Activated T-cell treated with anti-CD3 and anti-CD28 coated beads for 24 hours (primary cell): ENCODE measurements at regions not wholly inside any gene's neighbourhood (a gene's known extent, or its start where the extent isn't known, plus 50 kb on each side); places are given as distances from the start of the nearest gene placed in this dataset.

ENCODE experiments used
- DNase-seq: peaks from one replicate; pipeline ENCODE4 v3.0.0-alpha.2; 2020; ENCODE audit warnings: low read depth

DNA sequence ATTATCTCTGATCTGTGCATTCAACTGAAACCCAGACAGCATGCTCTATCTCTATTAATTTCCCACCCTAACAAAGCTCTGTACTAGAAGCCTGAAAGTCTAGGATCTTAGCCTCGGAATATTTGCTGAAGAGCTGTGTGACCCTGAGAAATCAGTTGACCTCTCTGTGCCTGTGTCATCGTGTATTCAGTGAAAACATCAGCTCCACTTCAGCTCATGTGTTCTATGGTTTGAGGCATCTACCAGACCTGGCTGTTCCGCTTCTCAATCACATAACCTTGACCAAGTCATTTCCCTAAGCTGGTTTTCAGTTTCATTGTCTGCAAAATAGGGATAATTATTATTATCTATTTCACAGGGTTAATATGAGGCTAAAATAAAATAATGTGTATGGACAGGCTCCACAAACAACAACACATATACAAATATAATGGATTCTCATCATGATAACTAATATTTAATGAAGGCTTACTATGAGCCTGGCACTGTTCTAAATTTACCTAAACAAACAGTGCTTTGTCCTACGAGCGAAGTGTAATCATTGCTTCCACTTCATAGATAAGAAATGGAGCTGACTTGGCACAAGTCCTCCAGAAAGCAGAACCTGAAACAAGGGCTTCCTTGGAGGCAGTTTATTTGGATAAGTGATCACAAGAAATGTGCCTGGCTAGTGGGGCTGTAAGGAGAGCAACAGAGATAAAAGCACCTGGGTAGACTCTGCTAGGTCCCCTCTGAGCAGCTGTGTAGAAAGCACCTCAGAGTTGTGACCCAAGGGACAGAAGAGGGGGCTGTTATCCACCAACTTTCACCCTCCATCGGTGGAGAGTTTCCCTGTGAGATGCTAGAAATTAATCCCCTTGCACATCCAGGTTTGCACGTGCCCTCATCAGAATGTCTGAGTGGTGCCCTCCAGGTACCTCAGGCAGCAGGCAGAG, 356.9 kb downstream of the RAB28 start:
- no peak for DNase-seq

DNA sequence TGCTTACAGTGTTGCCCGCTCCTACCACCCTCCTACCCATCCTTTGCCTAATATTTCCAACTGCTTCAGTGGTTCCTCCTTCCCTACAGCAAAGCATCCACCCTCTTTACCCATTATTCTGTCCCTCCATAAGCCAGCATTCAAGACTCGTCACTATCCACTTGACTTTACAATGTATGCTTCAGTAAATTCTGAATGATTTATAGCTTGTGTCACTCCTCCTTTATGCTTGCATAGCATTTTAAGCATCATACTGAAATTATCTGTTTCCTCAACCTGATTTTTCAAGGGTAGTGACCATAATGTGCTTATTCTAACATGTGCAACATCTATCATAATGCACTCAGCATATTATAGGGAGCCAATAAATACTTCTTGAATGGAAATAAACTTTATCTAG, 365.5 kb downstream of the RAB28 start:
- DNase-seq, result no peak

DNA sequence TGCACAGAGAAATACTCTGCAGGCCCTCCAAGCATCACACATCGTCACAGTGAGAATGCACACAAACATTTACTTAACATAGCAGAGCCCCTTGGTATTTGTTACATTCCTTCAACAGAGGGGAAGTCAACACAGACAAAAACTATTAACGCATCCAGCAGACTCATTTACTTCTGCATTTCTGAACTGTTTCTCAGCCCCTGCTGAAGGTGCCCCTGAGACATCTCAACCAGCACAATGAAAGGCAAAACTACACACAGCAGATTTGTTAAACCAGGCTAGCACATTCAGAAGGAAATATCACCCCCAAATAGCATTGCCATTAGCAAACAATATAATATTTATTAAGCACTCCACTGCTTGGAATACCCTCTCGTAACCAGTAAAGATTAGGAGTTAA, 367.0 kb downstream of the RAB28 start:
- no peak for DNase-seq

DNA sequence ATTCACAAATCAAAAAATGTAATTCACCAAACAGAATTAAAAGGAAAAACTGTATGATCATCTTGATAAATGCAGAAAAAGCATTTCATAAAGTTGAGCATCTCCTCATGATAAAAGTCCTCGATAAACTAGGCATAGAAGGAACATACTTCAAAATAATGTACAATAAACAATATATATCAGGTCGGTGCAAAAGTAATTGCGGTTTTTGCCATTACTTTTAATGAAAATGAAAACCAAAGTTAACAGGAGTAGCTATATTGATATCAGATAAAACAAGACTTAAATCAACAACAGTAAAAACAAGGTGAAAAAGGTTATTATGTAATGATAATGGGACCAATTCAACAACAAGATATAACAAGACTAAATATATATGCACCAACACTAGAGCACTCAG, 372.1 kb downstream of the RAB28 start:
- no peak for DNase-seq

DNA sequence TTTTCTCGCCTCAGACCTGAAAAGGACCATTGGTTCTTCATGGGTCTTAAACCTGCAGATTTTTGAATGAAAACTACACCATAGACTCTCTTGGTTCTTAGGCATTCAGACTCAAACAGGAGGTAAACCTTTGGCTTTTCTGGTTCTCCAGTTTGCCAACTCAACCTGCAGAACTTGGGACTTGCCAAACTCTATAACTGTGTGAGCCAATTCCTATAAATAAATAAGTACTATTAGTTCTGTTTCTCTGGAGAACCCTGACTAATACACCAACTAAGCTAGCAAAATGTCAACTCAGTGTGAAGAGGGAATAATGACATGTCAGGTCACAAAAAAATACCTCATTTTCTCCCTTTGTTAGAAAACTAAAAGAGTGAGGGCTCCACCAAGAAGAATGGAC, 374.6 kb downstream of the RAB28 start:
- no peak for DNase-seq

DNA sequence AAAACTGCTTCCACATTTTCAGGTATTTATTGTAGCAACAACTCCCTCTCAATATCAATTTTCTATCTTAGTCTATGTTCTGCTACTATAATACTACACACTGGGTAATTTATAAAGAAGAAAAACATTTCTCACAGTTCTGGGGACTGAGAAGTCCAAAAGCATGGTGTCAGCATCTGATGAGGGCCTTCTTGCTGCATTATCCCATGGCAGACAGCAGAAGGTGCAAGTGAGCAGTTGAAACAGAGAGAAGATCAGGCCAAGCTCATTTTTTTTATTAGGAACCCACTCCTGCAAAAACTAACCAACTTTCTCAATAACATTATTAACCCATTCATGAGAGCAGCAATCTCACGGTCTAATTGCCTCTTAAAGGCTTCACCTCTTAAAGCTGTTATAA, 376.0 kb downstream of the RAB28 start:
- DNase-seq, result no peak

DNA sequence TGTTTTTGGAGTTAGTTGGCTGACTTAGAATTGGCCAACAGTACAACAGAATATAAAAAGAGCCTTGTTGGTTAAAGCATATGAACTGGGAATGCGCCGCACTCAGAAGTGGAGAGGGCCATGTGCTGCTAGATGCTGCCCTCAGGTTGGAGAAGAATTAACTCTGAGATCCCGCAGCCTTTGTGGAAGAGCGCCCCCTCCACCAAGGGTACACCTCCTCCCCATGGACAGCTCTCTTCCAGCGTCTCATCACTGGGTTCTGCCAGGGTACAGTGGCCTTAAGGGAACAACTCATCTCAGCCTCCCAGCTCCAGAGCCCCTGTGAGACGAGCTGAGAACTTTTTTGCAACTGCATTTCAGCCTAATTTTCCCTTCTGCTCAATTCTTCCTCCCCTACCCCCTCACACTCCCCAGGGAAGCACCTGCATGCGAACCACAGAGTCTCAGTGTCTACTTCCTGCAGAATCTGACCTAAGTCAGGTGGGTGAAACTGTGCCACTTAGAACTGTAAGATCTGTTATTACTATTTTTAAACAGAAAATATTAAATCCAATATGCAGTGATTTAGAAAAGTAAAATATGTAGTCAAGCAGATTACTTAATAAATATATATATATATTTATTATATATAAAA, 380.6 kb downstream of the RAB28 start:
- no peak for DNase-seq

DNA sequence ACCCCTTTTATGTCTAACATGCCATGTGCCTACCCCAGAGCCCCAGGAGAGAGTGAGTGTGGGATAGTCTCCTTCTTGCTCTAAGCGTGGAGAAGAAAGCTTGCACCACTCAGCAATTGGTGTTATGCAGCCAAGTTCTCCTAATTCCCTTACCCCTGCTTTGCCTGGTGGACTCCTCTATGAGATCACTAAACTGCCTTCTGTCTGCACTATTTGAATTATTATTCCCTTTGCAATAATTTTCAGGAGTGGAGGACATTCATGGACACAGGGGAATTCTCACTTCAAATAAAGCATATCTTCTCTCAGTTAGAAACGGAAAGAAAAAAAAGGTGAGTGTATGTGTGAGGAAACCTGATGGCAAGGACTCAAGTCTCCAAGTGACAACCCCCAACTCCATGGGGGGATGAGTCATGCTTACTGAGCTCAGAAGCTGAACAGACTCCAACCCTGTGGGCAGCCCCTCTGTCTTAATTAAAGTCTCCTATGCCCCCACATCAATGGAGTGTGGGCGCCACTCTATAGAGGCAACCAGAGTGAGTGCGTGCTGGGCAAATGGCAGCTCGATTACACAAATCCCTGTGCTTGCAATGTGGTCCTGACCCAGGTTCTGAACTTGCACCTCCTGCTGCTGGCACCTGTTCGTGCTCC, 381.9 kb downstream of the RAB28 start:
- DNase-seq, result no peak

DNA sequence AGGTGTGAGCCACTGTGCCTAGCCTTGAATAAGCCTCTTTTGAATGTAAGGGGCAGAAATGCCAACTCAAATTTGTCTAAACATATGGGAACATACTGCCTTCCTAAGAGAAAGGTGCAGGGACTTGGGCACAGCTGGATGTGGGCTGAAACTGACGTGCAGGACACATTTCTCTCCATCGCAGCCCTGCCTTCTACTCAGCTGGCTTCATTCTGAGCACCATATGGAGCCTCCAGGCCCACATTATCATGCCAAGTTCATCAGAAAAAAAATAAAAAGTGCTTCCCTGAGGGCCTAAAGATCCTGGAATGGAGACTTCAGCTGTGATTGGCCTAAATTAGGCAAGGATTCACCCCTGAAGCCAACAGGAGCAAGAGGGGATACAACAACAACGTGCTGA, 386.2 kb downstream of the RAB28 start:
- no peak for DNase-seq

DNA sequence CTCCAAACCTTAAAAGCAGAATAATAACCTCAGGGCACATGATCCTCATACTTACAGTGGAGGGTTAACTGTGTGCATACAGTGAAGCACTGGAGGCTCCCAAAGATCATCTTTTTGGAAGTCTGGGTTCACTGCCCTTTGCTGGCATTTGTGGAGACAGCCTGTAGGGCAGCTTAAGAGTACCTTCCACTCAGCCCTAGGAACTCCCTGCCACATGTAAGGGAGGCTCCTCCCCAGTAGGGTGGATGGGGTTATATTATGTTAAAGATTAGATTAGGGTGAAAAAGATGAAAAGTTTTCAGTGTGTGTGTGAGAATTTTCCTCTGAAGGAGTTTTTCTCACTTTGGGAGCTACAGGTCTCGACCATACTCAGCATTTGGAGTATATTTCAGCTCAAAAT, 388.4 kb downstream of the RAB28 start:
- no peak for DNase-seq

DNA sequence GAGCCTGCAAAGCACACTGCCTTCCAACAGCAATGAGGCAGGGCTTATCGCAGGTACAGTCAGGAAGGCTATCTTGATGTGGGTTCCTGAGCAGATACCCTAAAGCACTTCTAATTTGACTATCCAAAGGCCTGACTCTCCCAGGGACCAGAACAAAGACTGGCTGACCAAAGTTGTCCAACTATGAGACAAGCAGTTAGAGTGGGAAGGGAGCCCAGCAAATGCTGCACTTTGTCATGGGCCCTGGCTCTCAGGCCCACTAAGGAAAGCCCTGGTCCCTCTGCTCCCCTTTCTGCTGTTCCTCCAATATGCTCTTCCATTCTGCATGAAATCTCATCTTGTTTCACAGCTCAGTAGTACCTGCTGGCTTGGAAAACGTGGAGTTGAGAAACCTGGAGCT, 391.0 kb downstream of the RAB28 start:
- DNase-seq, result no peak

DNA sequence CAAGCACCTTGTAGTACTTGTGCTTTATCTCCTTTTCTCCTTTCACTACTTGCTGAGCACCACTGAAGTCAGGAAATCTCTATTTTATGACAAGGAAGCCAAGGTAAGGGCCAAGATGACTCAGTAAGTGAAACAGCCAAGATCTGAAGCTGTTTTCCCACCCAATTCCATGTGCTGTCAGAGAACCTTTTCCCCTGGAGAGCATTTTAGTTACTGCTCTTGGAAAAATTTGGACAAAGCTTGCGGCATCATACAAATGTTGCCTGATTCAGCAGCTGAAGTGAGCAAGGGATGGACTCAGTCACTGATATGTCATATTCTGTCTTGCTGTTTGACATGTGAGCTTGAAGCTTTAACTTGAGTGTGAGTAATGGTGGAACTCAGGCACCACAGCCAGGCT, 391.4 kb downstream of the RAB28 start:
- DNase-seq, result no peak

DNA sequence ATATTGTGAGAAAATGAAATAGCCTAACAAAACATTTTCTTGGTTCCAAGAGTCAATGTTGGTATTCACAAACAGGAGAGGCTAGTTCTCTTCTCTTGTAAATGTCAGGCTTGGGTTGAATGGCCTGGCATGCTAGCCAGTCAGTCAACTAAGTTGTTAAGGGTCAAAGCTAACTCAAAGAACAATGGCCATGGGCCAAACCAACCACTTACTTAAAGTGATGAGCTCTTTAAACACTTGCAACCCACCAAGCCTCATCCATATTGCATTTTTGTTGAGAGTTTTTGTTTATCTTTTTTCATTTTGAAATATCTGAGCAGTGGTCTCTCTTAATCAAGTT, 394.5 kb downstream of the RAB28 start:
- no peak for DNase-seq

DNA sequence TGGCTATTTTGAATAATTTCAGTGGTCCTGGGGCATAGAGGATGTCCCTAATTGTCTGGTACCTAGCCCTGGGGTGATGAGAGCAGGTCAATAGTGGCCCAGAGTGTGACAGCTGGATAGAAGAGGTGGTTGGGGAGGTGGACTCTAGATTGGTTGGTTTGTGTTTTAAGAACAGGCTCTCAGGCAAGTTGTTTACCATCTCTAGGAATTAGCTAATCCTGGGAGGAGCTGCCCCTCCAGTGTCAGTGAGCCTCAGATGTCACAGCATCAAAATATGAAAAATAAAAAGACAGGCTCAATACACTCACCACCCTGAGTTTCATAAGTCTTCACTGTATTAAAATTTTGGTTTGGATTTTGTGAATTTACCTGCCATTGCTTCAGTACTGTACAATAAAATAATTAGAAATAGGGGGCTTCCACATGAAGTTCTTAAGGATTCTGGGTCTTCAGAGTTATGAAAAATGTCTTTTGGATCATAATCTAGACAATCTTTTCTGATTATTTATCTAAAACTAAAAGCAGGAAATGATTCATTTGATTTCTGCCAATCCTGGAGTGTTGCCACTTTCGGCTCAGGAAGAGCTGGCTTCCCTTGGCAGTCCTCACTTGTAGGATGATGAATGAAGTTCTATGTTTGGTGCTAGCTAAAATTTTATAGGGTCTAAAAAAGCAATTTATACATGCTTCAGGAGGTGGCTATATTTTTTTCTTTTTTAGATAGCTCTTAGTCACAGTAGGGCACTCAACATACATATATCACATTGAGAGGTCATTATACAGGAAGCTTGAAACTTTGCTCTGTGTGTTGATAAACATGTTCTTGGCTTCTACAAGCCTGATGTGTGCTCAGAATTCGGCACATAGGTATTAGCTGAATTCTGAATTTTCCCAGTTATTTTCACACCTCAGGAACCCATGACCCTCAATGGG, 395.1 kb downstream of the RAB28 start:
- DNase-seq, result no peak

DNA sequence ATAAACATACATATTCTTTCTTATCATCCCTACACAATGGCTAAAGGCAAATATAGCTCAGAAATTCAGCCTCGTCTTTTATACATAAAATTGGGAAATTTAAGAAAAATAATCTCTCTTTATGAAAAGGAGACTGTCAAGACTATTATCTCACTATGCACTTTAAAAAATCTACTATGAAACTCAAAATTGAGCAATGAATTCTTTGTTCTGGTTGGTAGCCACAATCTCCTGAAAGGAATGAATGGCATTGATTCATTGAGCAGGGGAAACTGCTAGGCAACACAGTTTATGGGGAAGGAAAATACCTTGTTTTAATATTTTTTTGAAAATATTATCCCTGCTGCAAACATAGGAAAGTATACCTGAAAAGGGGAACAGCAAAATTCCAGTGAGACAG, 397.1 kb downstream of the RAB28 start:
- no peak for DNase-seq

DNA sequence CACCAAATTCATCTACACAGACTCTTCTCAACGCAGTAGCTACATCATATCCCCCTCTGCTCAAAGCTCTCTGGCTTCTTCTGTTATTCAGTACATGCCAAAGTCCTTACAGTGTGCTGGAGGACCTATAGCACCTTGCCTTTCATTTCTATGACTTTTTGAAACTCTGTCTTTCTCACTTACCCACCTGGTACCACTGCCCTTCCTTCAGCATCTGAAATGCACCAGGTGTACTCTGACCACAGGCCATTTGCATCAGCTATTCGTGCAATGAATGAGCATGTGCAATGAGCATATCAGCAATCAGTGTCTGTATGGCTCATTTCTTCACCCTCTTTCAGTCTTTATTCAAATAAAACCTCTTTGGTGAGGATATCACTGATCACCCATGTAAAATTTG, 399.9 kb downstream of the RAB28 start:
- DNase-seq, result no peak

DNA sequence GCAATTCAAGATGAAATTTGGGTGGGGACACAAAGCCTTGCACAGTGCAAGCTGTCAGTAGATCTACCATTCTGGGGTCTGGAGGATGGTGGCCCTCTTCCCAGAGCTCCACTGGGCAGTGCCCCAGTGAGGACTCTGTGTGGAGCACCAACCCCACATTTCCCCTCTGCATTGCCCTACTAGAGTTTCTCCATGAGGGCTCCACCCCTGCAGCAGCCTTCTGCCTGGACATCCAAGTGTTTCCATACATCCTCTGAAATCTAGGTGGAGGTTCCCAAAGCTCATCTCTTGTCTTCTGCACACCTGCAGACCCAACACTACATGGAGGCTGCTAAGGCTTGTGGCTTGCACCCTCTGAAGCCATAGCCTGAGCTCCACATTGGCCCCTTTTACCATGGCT, 402.3 kb downstream of the RAB28 start:
- DNase-seq, result no peak

DNA sequence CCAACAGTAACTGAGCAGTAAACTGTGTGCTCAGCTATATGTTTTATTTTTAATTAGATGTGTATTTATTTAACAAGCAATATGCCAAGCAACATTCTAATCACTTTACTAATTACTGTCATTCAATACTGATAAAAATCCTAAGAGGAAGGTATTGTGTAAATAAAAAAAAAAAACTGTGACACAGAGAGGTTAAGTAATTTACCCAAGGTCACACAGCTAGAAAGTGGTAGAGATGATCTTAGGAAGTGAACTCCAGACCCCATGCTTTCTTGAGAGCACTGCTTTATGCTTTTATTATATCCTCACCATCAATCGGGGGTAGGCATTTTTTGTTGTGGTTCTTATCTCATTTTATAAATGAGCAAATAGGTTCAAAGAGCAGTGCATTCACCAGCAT, 417.1 kb downstream of the RAB28 start:
- DNase-seq, result no peak

DNA sequence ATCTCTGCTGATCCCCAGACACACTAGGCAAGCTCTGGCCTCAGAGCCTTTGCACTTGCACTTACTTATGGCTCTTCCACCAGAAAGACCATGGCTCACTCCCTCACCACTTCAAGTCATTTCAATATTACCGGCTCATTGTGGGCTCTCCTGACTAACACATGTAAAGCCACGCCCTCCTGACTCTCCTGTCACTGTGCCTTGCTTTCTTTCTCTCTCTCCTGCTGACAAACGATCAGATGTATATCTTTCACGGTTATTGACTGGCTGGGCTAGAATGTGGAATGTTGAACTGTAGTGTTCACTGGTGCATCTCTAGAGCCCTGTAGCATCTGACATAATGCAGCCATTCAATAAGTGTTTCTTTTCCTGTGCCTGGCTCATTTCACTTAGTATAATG, 425.1 kb downstream of the RAB28 start:
- DNase-seq, result no peak

DNA sequence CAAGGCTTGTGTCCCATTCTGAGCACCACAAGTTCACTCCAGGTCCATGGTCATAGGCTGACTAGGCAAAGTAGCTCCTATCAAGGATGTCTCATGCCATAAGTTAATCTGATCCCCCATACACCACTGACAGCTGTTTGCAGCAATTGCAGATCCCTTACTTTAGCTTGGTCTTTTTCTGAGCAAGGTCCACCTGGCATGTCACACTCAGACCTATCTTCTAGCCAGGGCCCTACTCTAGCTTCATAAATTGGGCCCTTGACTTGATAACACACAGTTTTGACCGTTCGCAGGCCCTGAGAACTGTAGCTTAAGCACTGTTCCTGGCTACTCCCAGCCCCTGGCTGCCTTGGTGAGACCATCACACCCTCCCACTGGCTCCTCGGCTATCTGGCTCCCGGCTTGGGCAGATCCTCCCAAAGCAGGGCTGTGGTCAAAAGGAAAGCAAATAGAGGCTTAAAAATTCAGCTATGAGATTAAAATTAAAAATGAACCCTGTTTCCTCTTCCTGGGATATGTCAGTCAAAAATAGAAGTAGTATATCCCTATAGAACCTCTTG, 427.4 kb downstream of the RAB28 start:
- DNase-seq, result no peak

DNA sequence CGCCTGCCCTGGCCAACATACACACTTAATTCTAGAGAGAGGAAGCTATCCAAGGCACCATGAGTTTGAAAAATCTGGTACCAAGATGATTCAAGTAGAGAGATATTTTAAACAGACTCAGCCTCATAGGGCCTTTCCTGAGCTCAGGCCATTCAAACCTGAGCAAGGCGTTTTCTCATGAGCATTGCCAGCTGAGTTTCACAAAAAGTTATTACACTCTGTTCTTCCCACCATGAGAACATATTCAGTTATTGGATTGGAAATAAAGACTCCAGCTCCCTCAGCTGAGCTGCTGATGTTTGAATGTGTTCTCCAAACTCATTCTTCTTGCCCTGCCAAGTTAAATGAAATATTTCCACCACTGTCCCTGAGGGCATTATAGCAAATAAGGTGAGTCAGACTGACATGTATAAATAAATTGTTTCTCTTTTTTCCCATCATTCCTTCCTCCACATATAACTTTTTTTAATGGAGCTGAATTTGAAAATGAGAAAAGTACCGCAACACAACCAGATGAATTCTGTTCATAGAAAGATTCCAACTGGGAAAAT, 429.6 kb downstream of the RAB28 start:
- DNase-seq, result no peak

DNA sequence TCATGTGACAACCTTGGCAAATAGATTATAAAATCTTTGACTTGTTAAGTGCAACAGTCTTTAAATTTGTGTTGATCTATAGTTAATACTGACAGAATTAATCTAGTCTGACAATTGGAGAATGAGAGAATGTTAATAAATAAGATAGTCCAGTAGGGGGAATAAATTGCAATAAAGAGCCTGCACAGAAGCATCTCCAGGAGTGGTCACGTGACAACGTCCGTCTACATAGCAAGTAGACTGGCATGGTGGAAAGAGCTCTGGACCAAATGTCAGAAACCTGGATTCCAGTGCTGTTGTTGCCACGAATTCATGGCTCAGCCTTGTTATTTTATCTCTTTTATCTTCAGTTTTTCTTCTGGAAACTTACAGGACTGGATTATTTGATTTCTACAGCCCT, 436.5 kb downstream of the RAB28 start:
- no peak for DNase-seq
